Spleen (tissue), 11 donors: ENCODE measurements at regions not wholly inside any gene's neighbourhood (a gene's known extent, or its start where the extent isn't known, plus 50 kb on each side); places are given as distances from the start of the nearest gene placed in this dataset.

Experiments used
- DNase-seq: peaks from one replicate; pipeline ENCODE4 v3.0.0-alpha.2; 2020
- H3K27ac ChIP-seq, 8 donors: fragments of 200-600 bp; sonication (generic) in 7 of 8; 1 replicate in 4 of 8; 2 replicates in 4 of 8; pipeline versions ENCODE4 v1.5.0 to v1.8.0; 2016 to 2021; ENCODE audit warnings: inconsistent platforms in 4 of 8, mild to moderate bottlenecking in 4 of 8, moderate library complexity in 1 of 8
- H3K27me3 ChIP-seq, 7 donors: fragments of 200-600 bp; sonication (generic) in 6 of 7; replicated peaks in 1 of 7; 1 replicate in 4 of 7; 2 replicates in 3 of 7; pipeline versions ENCODE4 v1.5.0 to v1.8.0; 2016 to 2021; ENCODE audit warnings: inconsistent platforms in 3 of 7, mild to moderate bottlenecking in 1 of 7
- H3K36me3 ChIP-seq, 6 donors: fragments of 200-600 bp; sonication (generic) in 5 of 6; 1 replicate in 4 of 6; 2 replicates in 2 of 6; pipeline versions ENCODE4 v1.5.0 to v1.8.0; 2016 to 2021; ENCODE audit warnings: inconsistent platforms in 2 of 6
- H3K4me1 ChIP-seq, 6 donors: fragments of 200-600 bp; sonication (generic) in 5 of 6; 1 replicate in 3 of 6; 2 replicates in 3 of 6; pipeline versions ENCODE4 v1.5.0 to v1.8.0; 2016 to 2021; ENCODE audit warnings: inconsistent platforms in 3 of 6
- H3K4me3 ChIP-seq, 8 donors: fragments of 200-600 bp; sonication (generic) in 7 of 8; 1 replicate in 4 of 8; 2 replicates in 4 of 8; pipeline versions ENCODE4 v1.5.0 to v1.8.0; 2016 to 2021; ENCODE audit warnings: inconsistent platforms in 4 of 8, mild to moderate bottlenecking in 4 of 8, moderate library complexity in 2 of 8
- H3K9me3 ChIP-seq, 8 donors: fragments of 200-600 bp; sonication (generic) in 7 of 8; 1 replicate in 4 of 8; 2 replicates in 4 of 8; pipeline versions ENCODE4 v1.5.0 to v1.8.0; 2016 to 2021; ENCODE audit warnings: inconsistent platforms in 4 of 8
- POLR2A ChIP-seq, 3 donors: fragments of 450-650 bp; IDR thresholded peaks; one replicate each; pipeline ENCODE4 v1.5.1; 2017; ENCODE audit warnings: antibody characterized with exemption in 3 of 3, mild to moderate bottlenecking in 1 of 3
- POLR2AphosphoS5 ChIP-seq, 3 donors: sonication (generic); formaldehyde crosslinking; IDR thresholded peaks; one replicate each; pipeline ENCODE4 v1.5.1; 2017; ENCODE audit warnings: antibody characterized with exemption in 3 of 3
- WGBS, 5 donors: extraction: QIAGEN DNeasy Blood & Tissue Kit in 3 of 5; methylation state at CpG; one replicate each; pipeline versions ENCODE4 v1.1.5 to v1.1.7; 2013 to 2018; 5-methylcytosine and 5-hydroxymethylcytosine counted together
- intact Hi-C: fragments of 100-400 bp; cut with DNase I; formaldehyde crosslinking; loops from one replicate; pipeline ENCODE4 v1.15.0; 2023; ENCODE audit warnings: low total_unique reads
- TF ChIP-seq, protein P1 (sequence below), 11 experiments: fragments of 200-600 bp in 7 of 11; fragments of 450-650 bp in 4 of 11; sonication (generic) in 4 of 11; IDR thresholded peaks in 8 of 11; conservative IDR thresholded peaks in 3 of 11; 1 replicate in 7 of 11; 2 replicates in 4 of 11; pipeline versions ENCODE4 v1.4.0 to v1.8.0; 2016 to 2021; ENCODE audit warnings: antibody characterized with exemption in 11 of 11, inconsistent platforms in 4 of 11, mild to moderate bottlenecking in 1 of 11
- donor health status: healthy with polysubstance abuse.
- donor health status: DM: no; HTN: no; CAD: no; lungs with moderate emphysema.
- donor health status: DM: no; HTN: no; CAD: no.
- donor health status: Bipolar disorder and iron deficiency.
- donor health status: healthy.
- donor health status: DM: no; HTN: no; CAD: no.
- donor health status: DM: yes; HTN: yes; CAD: no.

DNA sequence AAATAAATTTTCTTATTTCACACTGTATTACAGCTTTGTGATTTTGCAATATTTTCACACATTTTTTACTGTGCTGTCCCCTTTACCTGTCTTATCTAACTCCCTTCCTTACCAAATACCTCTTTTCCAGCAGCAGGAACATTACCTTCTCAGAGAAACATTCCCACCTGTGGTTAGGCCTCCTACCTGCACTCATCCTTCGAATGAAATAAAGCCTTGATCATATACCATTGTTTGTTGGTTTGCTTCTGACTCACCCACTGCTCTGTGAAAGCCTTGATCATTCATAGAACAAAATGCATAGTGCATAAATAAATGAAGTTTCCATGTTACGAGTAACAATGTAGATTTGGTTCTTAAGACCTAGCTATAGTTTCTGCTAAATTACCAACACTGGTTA lies 256.3 kb downstream of the ARL4A start:
- no peak for DNase-seq
- no peaks in the 10 kb centered on the region for H3K4me1 ChIP-seq
- WGBS, 5 donors, result 76 to 87% (median 79%) methylated on average over 2 of the region's 2 CpGs
- no peak overlapping the region for H3K4me3 ChIP-seq
- peaks cover 0 to 10% (median 2%) of the 10 kb centered on the region in 8 donors for H3K9me3 ChIP-seq
- TF ChIP-seq POLR2AphosphoS5 (IDR thresholded peaks at IDR 0.05) (no peak), POLR2A (IDR thresholded peaks at IDR 0.05) (no peak)
- TF ChIP-seq, protein P1, sequence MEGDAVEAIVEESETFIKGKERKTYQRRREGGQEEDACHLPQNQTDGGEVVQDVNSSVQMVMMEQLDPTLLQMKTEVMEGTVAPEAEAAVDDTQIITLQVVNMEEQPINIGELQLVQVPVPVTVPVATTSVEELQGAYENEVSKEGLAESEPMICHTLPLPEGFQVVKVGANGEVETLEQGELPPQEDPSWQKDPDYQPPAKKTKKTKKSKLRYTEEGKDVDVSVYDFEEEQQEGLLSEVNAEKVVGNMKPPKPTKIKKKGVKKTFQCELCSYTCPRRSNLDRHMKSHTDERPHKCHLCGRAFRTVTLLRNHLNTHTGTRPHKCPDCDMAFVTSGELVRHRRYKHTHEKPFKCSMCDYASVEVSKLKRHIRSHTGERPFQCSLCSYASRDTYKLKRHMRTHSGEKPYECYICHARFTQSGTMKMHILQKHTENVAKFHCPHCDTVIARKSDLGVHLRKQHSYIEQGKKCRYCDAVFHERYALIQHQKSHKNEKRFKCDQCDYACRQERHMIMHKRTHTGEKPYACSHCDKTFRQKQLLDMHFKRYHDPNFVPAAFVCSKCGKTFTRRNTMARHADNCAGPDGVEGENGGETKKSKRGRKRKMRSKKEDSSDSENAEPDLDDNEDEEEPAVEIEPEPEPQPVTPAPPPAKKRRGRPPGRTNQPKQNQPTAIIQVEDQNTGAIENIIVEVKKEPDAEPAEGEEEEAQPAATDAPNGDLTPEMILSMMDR (IDR thresholded peaks at IDR 0.05 in 8 of 11, conservative IDR thresholded peaks at IDR 0.05 in 3 of 11), result no peak
- no peaks in the 10 kb centered on the region for H3K27me3 ChIP-seq
- H3K27ac ChIP-seq, result no peak overlapping the region
- intact Hi-C loops, result no loop called here
- H3K36me3 ChIP-seq, result no peaks in the 10 kb centered on the region

DNA sequence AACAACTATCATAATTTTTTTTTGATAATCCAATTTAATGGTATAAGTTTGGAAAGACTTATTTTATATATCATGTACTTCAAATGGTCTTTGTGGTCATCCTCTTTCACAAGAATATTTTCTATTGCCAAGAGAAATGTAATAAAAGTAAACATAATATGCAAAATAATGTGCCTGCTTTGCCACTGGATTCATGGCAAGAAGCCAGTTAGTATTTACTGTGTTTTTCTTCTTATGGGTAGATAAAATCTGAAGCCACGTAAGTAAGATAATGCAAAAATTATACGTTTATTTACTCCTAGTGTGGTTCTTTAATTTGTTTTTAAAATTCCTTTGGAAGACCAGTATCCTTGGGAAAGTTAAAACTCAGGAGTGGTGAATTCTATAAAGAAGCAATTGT lies 258.5 kb downstream of the ARL4A start:
- H3K9me3 ChIP-seq, result no peaks in the 10 kb centered on the region
- no peak overlapping the region for H3K4me3 ChIP-seq
- H3K27me3 ChIP-seq, result no peaks in the 10 kb centered on the region
- intact Hi-C loops, result no loop called here
- no peaks in the 10 kb centered on the region for H3K4me1 ChIP-seq
- H3K27ac ChIP-seq, result no peak overlapping the region
- WGBS, 5 donors, result 72 to 89% (median 84%) methylated on average over 2 of the region's 2 CpGs
- TF ChIP-seq POLR2A (IDR thresholded peaks at IDR 0.05), result no peak
- TF ChIP-seq POLR2AphosphoS5 (IDR thresholded peaks at IDR 0.05), result no peak
- TF ChIP-seq, protein P1 (IDR thresholded peaks at IDR 0.05 in 8 of 11, conservative IDR thresholded peaks at IDR 0.05 in 3 of 11), result no peak
- DNase-seq, result no peak
- no peaks in the 10 kb centered on the region for H3K36me3 ChIP-seq

DNA sequence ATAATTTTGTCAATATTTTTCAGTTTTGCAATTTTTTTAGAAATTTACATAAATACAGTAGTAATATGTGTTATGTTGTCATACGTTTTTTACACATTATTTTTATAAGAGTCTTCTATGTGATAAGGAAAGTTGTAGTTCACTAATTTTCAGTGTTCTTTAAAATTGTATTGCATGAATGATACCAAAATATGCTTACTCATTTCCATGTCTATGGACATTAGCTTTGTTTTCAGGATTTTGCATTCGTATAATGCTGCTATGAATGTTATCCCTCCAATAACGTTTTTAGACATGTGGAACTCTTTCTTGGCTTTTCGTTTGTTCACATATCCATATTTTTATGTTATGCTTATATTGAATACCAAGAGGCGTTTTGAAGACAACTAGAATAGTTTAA lies 260.0 kb downstream of the ARL4A start:
- Histone ChIP-seq H3K4me3 (no peak overlapping the region), H3K27ac (no peak overlapping the region), H3K9me3 (no peaks in the 10 kb centered on the region), H3K36me3 (no peaks in the 10 kb centered on the region), H3K4me1 (no peaks in the 10 kb centered on the region), H3K27me3 (no peaks in the 10 kb centered on the region)
- intact Hi-C loops, result no loop called here
- WGBS, 5 donors, result 73 to 86% (median 74%) methylated on average over 5 of the region's 5 CpGs
- no peak for TF ChIP-seq POLR2AphosphoS5 (IDR thresholded peaks at IDR 0.05)
- TF ChIP-seq, protein P1 (IDR thresholded peaks at IDR 0.05 in 8 of 11, conservative IDR thresholded peaks at IDR 0.05 in 3 of 11), result no peak
- DNase-seq, result no peak

DNA sequence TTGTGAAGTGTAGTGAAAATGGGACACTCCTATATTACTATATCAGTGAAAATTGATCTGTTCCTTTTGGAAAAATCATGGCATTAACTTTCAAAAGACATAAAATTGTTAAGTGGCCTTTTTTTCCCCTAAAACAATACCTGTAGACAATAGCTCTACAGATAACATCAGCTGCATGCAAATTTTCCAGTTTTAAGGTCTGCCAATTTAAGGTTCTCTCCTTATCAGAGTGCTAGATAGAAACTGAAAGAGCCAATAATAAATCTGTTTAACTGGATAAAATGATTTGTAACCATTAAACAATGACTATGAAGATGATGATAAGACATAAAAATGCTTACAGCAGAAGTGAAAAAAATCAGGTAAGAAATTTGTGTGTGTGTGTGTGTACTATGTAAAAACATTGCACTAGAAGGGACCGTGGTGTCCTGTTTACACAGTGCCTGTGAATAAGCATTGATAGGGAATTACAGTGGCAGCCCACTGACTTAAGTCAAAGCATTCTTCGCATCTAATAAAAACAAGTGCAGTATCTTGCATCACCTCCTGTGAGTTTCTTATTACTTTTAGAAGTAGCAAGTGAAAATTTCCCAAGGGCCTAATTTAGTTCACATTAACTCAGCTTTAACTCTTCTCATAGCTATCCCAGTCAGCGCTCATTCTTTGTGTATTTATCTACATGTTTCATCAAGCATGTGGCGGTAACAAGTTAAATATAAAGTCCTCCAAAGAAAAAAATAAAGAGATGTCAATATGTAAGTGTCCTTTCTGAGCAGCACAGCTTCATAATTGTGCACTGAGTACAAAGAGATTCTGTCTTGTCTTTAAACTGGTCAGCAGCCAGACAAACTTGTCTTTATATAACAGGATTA lies 261.9 kb downstream of the ARL4A start:
- H3K4me1 ChIP-seq, result no peaks in the 10 kb centered on the region
- H3K27me3 ChIP-seq, result no peaks in the 10 kb centered on the region
- no peak overlapping the region for H3K27ac ChIP-seq
- H3K4me3 ChIP-seq, result no peak overlapping the region
- H3K9me3 ChIP-seq, result no peaks in the 10 kb centered on the region
- DNase-seq, result no peak
- TF ChIP-seq, protein P1 (IDR thresholded peaks at IDR 0.05 in 8 of 11, conservative IDR thresholded peaks at IDR 0.05 in 3 of 11), result no peak
- TF ChIP-seq POLR2A (IDR thresholded peaks at IDR 0.05), result no peak
- TF ChIP-seq POLR2AphosphoS5 (IDR thresholded peaks at IDR 0.05), result no peak
- H3K36me3 ChIP-seq, result no peaks in the 10 kb centered on the region
- intact Hi-C loops, result no loop called here
- 79 to 88% (median 83%) methylated on average over 4 of the region's 4 CpGs for WGBS, 5 donors
